Esophagus mucosa (tissue), 1 donor: ENCODE measurements at regions not wholly inside any gene's neighbourhood (a gene's known extent, or its start where the extent isn't known, plus 50 kb on each side); places are given as distances from the start of the nearest gene placed in this dataset.

Source experiments
- ATAC-seq: fragments of 200-7000 bp; cut with Tn5 transposase; one replicate; pipeline ENCODE4 v1.9.1; 2020
- donor health status: DM: yes; HTN: yes; CAD: no.

GRCh38 chr9:12584656-12585522 lies 108.3 kb upstream of the TYRP1 start:
- ATAC-seq, result no peak

GRCh38 chr9:12595400-12595799 lies 97.8 kb upstream of the TYRP1 start:
- no peak for ATAC-seq

- peak; percentile 48 for ATAC-seq
These were observed 88.9 kb upstream of the TYRP1 start for GRCh38 chr9:12604164-12604821.

GRCh38 chr9:12612211-12612770 lies 80.9 kb upstream of the TYRP1 start:
- no peak for ATAC-seq

- no peak for ATAC-seq
These were observed 80.1 kb upstream of the TYRP1 start for GRCh38 chr9:12613071-12613470.

GRCh38 chr9:12614488-12614887 lies 78.7 kb upstream of the TYRP1 start:
- ATAC-seq, result no peak

- ATAC-seq, result no peak
These were observed 74.2 kb upstream of the TYRP1 start for GRCh38 chr9:12618956-12619355.

GRCh38 chr9:12625844-12626243 lies 67.3 kb upstream of the TYRP1 start:
- no peak for ATAC-seq

GRCh38 chr9:12627096-12627495 lies 66.1 kb upstream of the TYRP1 start:
- no peak for ATAC-seq

- no peak for ATAC-seq
These were observed 64.6 kb upstream of the TYRP1 start for GRCh38 chr9:12628546-12628945.

GRCh38 chr9:12629067-12629466 lies 64.1 kb upstream of the TYRP1 start:
- no peak for ATAC-seq

GRCh38 chr9:12631866-12632265 lies 61.3 kb upstream of the TYRP1 start:
- no peak for ATAC-seq

- ATAC-seq, result no peak
These were observed 60.0 kb upstream of the TYRP1 start for GRCh38 chr9:12633016-12633765.

GRCh38 chr9:12640016-12640587 lies 53.1 kb upstream of the TYRP1 start:
- ATAC-seq, result no peak

GRCh38 chr9:12640866-12641636 lies 52.1 kb upstream of the TYRP1 start:
- ATAC-seq, result no peak
